Osteoblast (primary cell): ENCODE measurements at regions not wholly inside any gene's neighbourhood (a gene's known extent, or its start where the extent isn't known, plus 50 kb on each side); places are given as distances from the start of the nearest gene placed in this dataset.

Experiments
- DNase-seq: peaks from one replicate; pipeline ENCODE4 v3.0.0; 2011; ENCODE audit warnings: low spot score, mixed read lengths; ENCODE audit not compliant: insufficient read length; ENCODE audit errors: missing footprints
- H2AFZ ChIP-seq: 2 replicates; pipeline ENCODE4 v1.6.0; 2011; ENCODE audit warnings: mild to moderate bottlenecking, low read length
- H3K27ac ChIP-seq: 2 replicates; pipeline ENCODE4 v1.5.1; 2011; ENCODE audit warnings: mild to moderate bottlenecking, low read depth, low read length, moderate library complexity
- H3K27me3 ChIP-seq: 2 replicates; pipeline ENCODE4 v1.6.0; 2012; ENCODE audit warnings: mild to moderate bottlenecking, control low read depth, inconsistent platforms, low read length, moderate library complexity; ENCODE audit not compliant: insufficient read depth
- H3K36me3 ChIP-seq: 2 replicates; pipeline ENCODE4 v1.5.1; 2011; ENCODE audit warnings: mild to moderate bottlenecking, low read length, control low read depth, moderate library complexity; ENCODE audit not compliant: insufficient read depth
- H3K4me1 ChIP-seq: 2 replicates; pipeline ENCODE4 v1.5.1; 2011; ENCODE audit warnings: mild to moderate bottlenecking, low read length, control low read depth, moderate library complexity; ENCODE audit not compliant: insufficient read depth
- H3K4me2 ChIP-seq: 2 replicates; pipeline ENCODE4 v1.6.0; 2011; ENCODE audit warnings: mild to moderate bottlenecking, low read length; ENCODE audit not compliant: insufficient read depth
- H3K4me3 ChIP-seq: fragments of 200-600 bp; sonication (generic); 3 replicates; pipeline ENCODE4 v1.5.1; 2012; ENCODE audit warnings: mild to moderate bottlenecking, low read length, inconsistent platforms; ENCODE audit not compliant: insufficient read depth
- H3K79me2 ChIP-seq: 2 replicates; pipeline ENCODE4 v1.6.0; 2012; ENCODE audit warnings: mild to moderate bottlenecking, low read length, control low read depth, inconsistent platforms; ENCODE audit not compliant: insufficient read depth
- H3K9me3 ChIP-seq: 2 replicates; pipeline ENCODE4 v1.5.1; 2011; ENCODE audit warnings: low read depth, low read length, control low read depth
- H4K20me1 ChIP-seq: 2 replicates; pipeline ENCODE4 v1.6.0; 2012; ENCODE audit warnings: mild to moderate bottlenecking, low read length, control low read depth; ENCODE audit not compliant: insufficient read depth
- CTCF ChIP-seq: IDR thresholded peaks from 2 replicates; pipeline ENCODE4 v1.5.1; 2011; ENCODE audit warnings: mild to moderate bottlenecking, low read depth, low read length, moderate library complexity; ENCODE audit errors: extremely low read depth

- Histone ChIP-seq H4K20me1 (no peaks in the 10 kb centered on the region), H3K4me3 (no peak overlapping the region), H3K4me2 (peak overlapping the region; percentile 29), H2AFZ (peak overlapping the region; percentile 91), H3K79me2 (no peaks in the 10 kb centered on the region), H3K9me3 (no peaks in the 10 kb centered on the region), H3K36me3 (no peaks in the 10 kb centered on the region), H3K4me1 (peaks cover 13% of the 10 kb centered on the region), H3K27me3 (peaks cover 4% of the 10 kb centered on the region), H3K27ac (no peak overlapping the region)
- no peak for DNase-seq
- TF ChIP-seq CTCF, result no peak
Observed at GRCh38 chr11:45412051-45412471, 125.9 kb upstream of the SYT13 start.

GRCh38 chr11:45411228-45411946 is 125.2 kb upstream of the SYT13 start:
- Histone ChIP-seq H3K27me3 (peaks cover 4% of the 10 kb centered on the region), H4K20me1 (no peaks in the 10 kb centered on the region), H3K4me2 (peak overlapping the region; percentile 29), H2AFZ (peak overlapping the region; percentile 91), H3K4me3 (no peak overlapping the region), H3K36me3 (no peaks in the 10 kb centered on the region), H3K79me2 (no peaks in the 10 kb centered on the region), H3K27ac (no peak overlapping the region), H3K9me3 (no peaks in the 10 kb centered on the region), H3K4me1 (peaks cover 13% of the 10 kb centered on the region)
- no peak for TF ChIP-seq CTCF
- no peak for DNase-seq

- Histone ChIP-seq H3K27ac (no peak overlapping the region), H3K9me3 (no peaks in the 10 kb centered on the region), H3K4me2 (no peak overlapping the region), H3K4me3 (no peak overlapping the region), H3K79me2 (no peaks in the 10 kb centered on the region), H4K20me1 (no peaks in the 10 kb centered on the region), H3K36me3 (no peaks in the 10 kb centered on the region), H3K4me1 (peaks cover 13% of the 10 kb centered on the region), H3K27me3 (peaks cover 4% of the 10 kb centered on the region), H2AFZ (no peak overlapping the region)
- no peak for TF ChIP-seq CTCF
- DNase-seq, result no peak
Observed at GRCh38 chr11:45410391-45411227, 124.5 kb upstream of the SYT13 start.

- no peaks in the 10 kb centered on the region for H3K36me3 ChIP-seq
- no peak for DNase-seq
- no peak overlapping the region for H2AFZ ChIP-seq
- H3K4me2 ChIP-seq, result no peak overlapping the region
- peaks cover 13% of the 10 kb centered on the region for H3K4me1 ChIP-seq
- H4K20me1 ChIP-seq, result no peaks in the 10 kb centered on the region
- no peak overlapping the region for H3K27ac ChIP-seq
- TF ChIP-seq CTCF, result no peak
- H3K4me3 ChIP-seq, result no peak overlapping the region
- no peaks in the 10 kb centered on the region for H3K9me3 ChIP-seq
- peaks cover 3% of the 10 kb centered on the region for H3K27me3 ChIP-seq
- no peaks in the 10 kb centered on the region for H3K79me2 ChIP-seq
Observed at GRCh38 chr11:45409587-45409986, 123.4 kb upstream of the SYT13 start.
